ENCODE measurements at regions not wholly inside any gene's neighbourhood (a gene's known extent, or its start where the extent isn't known, plus 50 kb on each side); places are given as distances from the start of the nearest gene placed in this dataset.

- H2BK120ac ChIP-seq (ENCODE audit: low read depth, low read length, poor library complexity, severe bottlenecking) = no peak overlapping the region
- H3T11ph ChIP-seq (ENCODE audit: low read length) = no peak overlapping the region
- no peak overlapping the region for H3K27ac ChIP-seq (ENCODE audit: insufficient read length, low read depth, low read length)
- H3K14ac ChIP-seq (ENCODE audit: insufficient read depth, low read length) = no peak overlapping the region
- DNase-seq = no peak
- H4K5ac ChIP-seq (ENCODE audit: insufficient read length, low read depth, low read length) = no peak overlapping the region
- Mint-ChIP-seq H3K9me3 (no peaks in the 10 kb centered on the region), H3K27ac (no peak overlapping the region), H3K4me1 (no peaks in the 10 kb centered on the region), H3K36me3 (ENCODE audit: insufficient read depth in 1 of 3, low read depth in 3 of 3) (no peaks in the 10 kb centered on the region; a peak in 1 of 7 replicates), H3K27me3 (ENCODE audit: low read depth) (no peaks in the 10 kb centered on the region), H3K4me3 (no peak overlapping the region)
- H3K56ac ChIP-seq (ENCODE audit: insufficient read length, low read depth, low read length) = no peak overlapping the region
- no peaks in the 10 kb centered on the region for H3K4me1 ChIP-seq (ENCODE audit: insufficient read depth, low read length)
- no peak overlapping the region for H4K91ac ChIP-seq (ENCODE audit: insufficient read length, low read depth, low read length)
- no peak overlapping the region for H2AFZ ChIP-seq (ENCODE audit: low read length)
- no peaks in the 10 kb centered on the region for H3K23me2 ChIP-seq (ENCODE audit: insufficient read length, low read depth, low read length, poor library complexity, severe bottlenecking)
- H2BK15ac ChIP-seq (ENCODE audit: low read depth, low read length) = no peak overlapping the region
- no peak overlapping the region for H3K9ac ChIP-seq (ENCODE audit: extremely low read depth, insufficient read length, low read length)
- no peak overlapping the region for H2BK5ac ChIP-seq (ENCODE audit: insufficient read length, low read length)
- H3K79me2 ChIP-seq (ENCODE audit: insufficient read depth, low read length) = no peaks in the 10 kb centered on the region
- H2BK12ac ChIP-seq (ENCODE audit: insufficient read length, low read depth, low read length) = no peak overlapping the region
- H3K27me3 ChIP-seq (ENCODE audit: insufficient read depth, low read length) = no peaks in the 10 kb centered on the region
- no peak overlapping the region for H3K4ac ChIP-seq (ENCODE audit: low read depth, low read length)
- no peaks in the 10 kb centered on the region for H3K79me1 ChIP-seq (ENCODE audit: insufficient read depth, low read depth, low read length, poor library complexity, severe bottlenecking)
- H2BK20ac ChIP-seq (ENCODE audit: low read depth, low read length, poor library complexity, severe bottlenecking) = no peak overlapping the region
- H4K20me1 ChIP-seq (ENCODE audit: control insufficient read depth, insufficient read depth, insufficient read length) = no peaks in the 10 kb centered on the region
- H3K4me2 ChIP-seq (ENCODE audit: insufficient read depth, insufficient read length, low read length) = no peak overlapping the region
- H3K23ac ChIP-seq (ENCODE audit: insufficient read length, low read depth, low read length) = no peak overlapping the region
- H2AK5ac ChIP-seq (ENCODE audit: insufficient read length, low read length) = no peak overlapping the region
- no peak overlapping the region for H3K18ac ChIP-seq (ENCODE audit: insufficient read length, low read depth, low read length)
- WGBS (ENCODE audit: extremely low coverage, insufficient read length, low lambda C conversion rate) = no CpG with 5 or more reads among the region's 3 CpGs
- no peaks in the 10 kb centered on the region for H3K9me3 ChIP-seq (ENCODE audit: control insufficient read depth, low read depth, low read length)
- no peak overlapping the region for H4K8ac ChIP-seq (replicated peaks; ENCODE audit: insufficient read length, low read depth, low read length)
- TF ChIP-seq, protein P1, sequence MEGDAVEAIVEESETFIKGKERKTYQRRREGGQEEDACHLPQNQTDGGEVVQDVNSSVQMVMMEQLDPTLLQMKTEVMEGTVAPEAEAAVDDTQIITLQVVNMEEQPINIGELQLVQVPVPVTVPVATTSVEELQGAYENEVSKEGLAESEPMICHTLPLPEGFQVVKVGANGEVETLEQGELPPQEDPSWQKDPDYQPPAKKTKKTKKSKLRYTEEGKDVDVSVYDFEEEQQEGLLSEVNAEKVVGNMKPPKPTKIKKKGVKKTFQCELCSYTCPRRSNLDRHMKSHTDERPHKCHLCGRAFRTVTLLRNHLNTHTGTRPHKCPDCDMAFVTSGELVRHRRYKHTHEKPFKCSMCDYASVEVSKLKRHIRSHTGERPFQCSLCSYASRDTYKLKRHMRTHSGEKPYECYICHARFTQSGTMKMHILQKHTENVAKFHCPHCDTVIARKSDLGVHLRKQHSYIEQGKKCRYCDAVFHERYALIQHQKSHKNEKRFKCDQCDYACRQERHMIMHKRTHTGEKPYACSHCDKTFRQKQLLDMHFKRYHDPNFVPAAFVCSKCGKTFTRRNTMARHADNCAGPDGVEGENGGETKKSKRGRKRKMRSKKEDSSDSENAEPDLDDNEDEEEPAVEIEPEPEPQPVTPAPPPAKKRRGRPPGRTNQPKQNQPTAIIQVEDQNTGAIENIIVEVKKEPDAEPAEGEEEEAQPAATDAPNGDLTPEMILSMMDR (conservative IDR thresholded peaks at IDR 0.05) = no peak
Measured at GRCh38 chr15:46955576-46955975, 761.7 kb upstream of the SEMA6D start.

Data from H9 (cell line).